A549 (cell line): ENCODE measurements at regions not wholly inside any gene's neighbourhood (a gene's known extent, or its start where the extent isn't known, plus 50 kb on each side); places are given as distances from the start of the nearest gene placed in this dataset.

Source experiments
- CHD4 ChIP-seq: fragments of 200-600 bp; sonication (generic); IDR thresholded peaks from 2 replicates; pipeline ENCODE4 v1.6.1; 2016; ENCODE audit warnings: antibody characterized with exemption, mild to moderate bottlenecking, borderline replicate concordance
- CTCF ChIP-seq: fragments of >200 bp; sonication (Bioruptor Twin); formaldehyde crosslinking; IDR thresholded peaks from 3 replicates; pipeline ENCODE4 v1.5.1; 2016
- EP300 ChIP-seq, 2 experiments: fragments of >200 bp; sonication (Bioruptor Twin); formaldehyde crosslinking; IDR thresholded peaks; 2 replicates in 1 of 2; 3 replicates in 1 of 2; pipeline ENCODE4 v1.6.1; 2016 to 2017
- JUN ChIP-seq, 2 experiments: fragments of >200 bp; sonication (Bioruptor Twin); formaldehyde crosslinking; IDR thresholded peaks; 2 replicates in 1 of 2; 3 replicates in 1 of 2; pipeline ENCODE4 v1.6.1; 2016 to 2017
- JUNB ChIP-seq: fragments of >200 bp; sonication (Bioruptor Twin); formaldehyde crosslinking; IDR thresholded peaks from 2 replicates; pipeline ENCODE4 v1.6.1; 2016
- POLR2A ChIP-seq: IDR thresholded peaks from 2 replicates; pipeline ENCODE4 v1.6.1; 2012; ENCODE audit warnings: mild to moderate bottlenecking, low read length
- RAD21 ChIP-seq, 2 experiments: fragments of >200 bp in 1 of 2; sonication (Bioruptor Twin) in 1 of 2; formaldehyde crosslinking in 1 of 2; IDR thresholded peaks in 1 of 2; conservative IDR thresholded peaks in 1 of 2; 2 replicates in 1 of 2; 3 replicates in 1 of 2; pipeline ENCODE4 v1.6.1; 2012 to 2018; ENCODE audit warnings: inconsistent platforms in 1 of 2
- TP53 ChIP-seq: fragments of 250-450 bp; sonication (Bioruptor Pico); IDR thresholded peaks from 2 replicates; pipeline ENCODE4 v1.5.0; 2021; ENCODE audit warnings: mild to moderate bottlenecking, moderate library complexity
- USF2 ChIP-seq: fragments of 450-650 bp; IDR thresholded peaks from 2 replicates; pipeline ENCODE4 v1.6.1; 2014; ENCODE audit warnings: antibody characterized with exemption
- ZFP36 ChIP-seq: fragments of 450-650 bp; IDR thresholded peaks from 2 replicates; pipeline ENCODE4 v1.6.1; 2014; ENCODE audit warnings: borderline replicate concordance; ENCODE audit not compliant: partially characterized antibody
- ZNF302 ChIP-seq: fragments of 250-450 bp; sonication (Bioruptor Pico); IDR thresholded peaks from 2 replicates; pipeline ENCODE4 v1.9.0; 2021; ENCODE audit warnings: inconsistent platforms, mild to moderate bottlenecking, moderate library complexity

DNA sequence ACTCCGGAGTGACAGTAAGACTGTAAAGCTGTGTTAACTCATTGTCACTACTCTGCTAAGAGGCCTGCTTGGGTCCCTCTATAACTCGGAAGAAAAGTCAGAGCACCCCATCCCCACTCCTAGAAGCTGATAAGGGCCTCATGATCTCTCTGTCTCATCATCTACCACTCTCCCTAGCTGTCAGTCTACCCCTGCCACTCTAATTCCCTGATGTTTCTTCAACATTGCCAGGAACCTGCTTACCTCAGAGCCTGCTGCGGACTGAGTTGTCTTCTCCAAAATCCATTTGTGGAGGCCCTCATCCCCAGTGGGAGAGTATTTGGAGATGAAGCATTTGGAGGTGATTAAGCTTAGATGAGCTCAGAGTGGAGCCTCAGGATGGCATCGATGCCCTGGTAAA, 1092.2 kb downstream of the TBC1D22A start:
- TF ChIP-seq USF2 (no peak), CTCF (no peak), CHD4 (no peak), JUNB (no peak), EP300 (IDR thresholded peaks at IDR 0.05) (no peak), JUN (IDR thresholded peaks at IDR 0.05) (no peak), ZFP36 (no peak), POLR2A (no peak), TP53 (CRISPR knock-in tag) (no peak), ZNF302 (CRISPR knock-in tag) (no peak), RAD21 (conservative IDR thresholded peaks at IDR 0.05 in 1 of 2, IDR thresholded peaks at IDR 0.05 in 1 of 2) (no peak)
